HepG2 (cell line): ENCODE measurements at regions not wholly inside any gene's neighbourhood (a gene's known extent, or its start where the extent isn't known, plus 50 kb on each side); places are given as distances from the start of the nearest gene placed in this dataset.

Experiments
- ATAC-seq: fragments of 200-7000 bp; cut with Tn5 transposase; 3 replicates; pipeline ENCODE4 v1.9.1; 2020; ENCODE audit warnings: mild to moderate bottlenecking, moderate library complexity
- BruUV-seq: library from RNA; stranded (reverse); fragments of 400-500 nt; replicated peaks from 2 replicates; lab custom pipeline; 2021; lab: Mats Ljungman, UMichigan
- CTCF ChIA-PET: fragments of 300-600 bp; formaldehyde crosslinking; extraction: SDS; loops from one replicate; lab custom pipeline; 2021; ENCODE audit warnings: low total read pairs, inconsistent platforms, low intra/inter-chr PET ratio; lab: Yijun Ruan, JAX
- POLR2A ChIA-PET: fragments of 350-600 bp; sonication (Branson Sonifier 250); formaldehyde crosslinking; loops from one replicate; lab custom pipeline; 2020; ENCODE audit warnings: antibody characterized with exemption, inconsistent platforms; lab: Yijun Ruan, JAX
- DNase-seq: peaks from one replicate; pipeline ENCODE4 v3.0.0-alpha.2; 2015; ENCODE audit warnings: low spot score
- FAIRE-seq: peaks from 3 replicates; lab custom pipeline; 2011; peaks lifted over from hg19 to GRCh38; lab: Jason Lieb, UNC
- H2AFZ ChIP-seq: one replicate; pipeline ENCODE4 v1.6.1; 2011; ENCODE audit warnings: low read length, inconsistent platforms
- H3K27ac ChIP-seq: fragments of 300-600 bp; 3 replicates; pipeline ENCODE4 v1.8.0; 2011; ENCODE audit warnings: mixed run types, mild to moderate bottlenecking, mixed read lengths, low read length, inconsistent platforms; ENCODE audit not compliant: insufficient read depth; ENCODE audit errors: extremely low read length
- H3K27me3 ChIP-seq, 2 experiments: fragments of 200-600 bp in 1 of 2; 2 replicates in 1 of 2; 3 replicates in 1 of 2; pipeline versions ENCODE4 v1.6.0 to v1.8.0; 2011; ENCODE audit warnings: low read length in 2 of 2, mild to moderate bottlenecking in 2 of 2, moderate library complexity in 2 of 2, inconsistent platforms in 1 of 2; ENCODE audit not compliant: insufficient read depth in 2 of 2, control insufficient read depth in 1 of 2
- H3K36me3 ChIP-seq, 2 experiments: fragments of 200-600 bp in 1 of 2; replicated peaks in 1 of 2; 2 replicates in 1 of 2; 3 replicates in 1 of 2; pipeline versions ENCODE4 v1.5.1 to v1.8.0; 2011; ENCODE audit warnings: low read length in 2 of 2, inconsistent platforms in 1 of 2; ENCODE audit not compliant: insufficient read depth in 2 of 2, control insufficient read depth in 1 of 2
- H3K4me1 ChIP-seq: 2 replicates; pipeline ENCODE4 v1.5.1; 2012; ENCODE audit warnings: low read length, inconsistent platforms; ENCODE audit not compliant: insufficient read depth
- H3K4me2 ChIP-seq: 2 replicates; pipeline ENCODE4 v1.6.0; 2011; ENCODE audit warnings: low read depth, low read length, inconsistent platforms
- H3K4me3 ChIP-seq, 3 experiments: fragments of 200-600 bp in 1 of 3; sonication (generic), shearing (Covaris generic) in 1 of 3; replicated peaks in 1 of 3; 2 replicates each; pipeline ENCODE4 v1.5.1; 2011 to 2016; ENCODE audit warnings: low read length in 3 of 3, inconsistent platforms in 2 of 3, low read depth in 2 of 3, mild to moderate bottlenecking in 2 of 3, control low read depth in 1 of 3, mixed read lengths in 1 of 3; ENCODE audit not compliant: insufficient read depth in 1 of 3
- H3K79me2 ChIP-seq: one replicate; pipeline ENCODE4 v1.6.1; 2011; ENCODE audit warnings: low read length, inconsistent platforms; ENCODE audit not compliant: insufficient read depth
- H3K9ac ChIP-seq: 2 replicates; pipeline ENCODE4 v1.6.0; 2011; ENCODE audit warnings: mild to moderate bottlenecking, low read depth, low read length, inconsistent platforms; ENCODE audit not compliant: insufficient read depth
- H3K9me3 ChIP-seq: 2 replicates; pipeline ENCODE4 v1.5.1; 2012; ENCODE audit warnings: mild to moderate bottlenecking, low read length
- H4K20me1 ChIP-seq: 2 replicates; pipeline ENCODE4 v1.6.0; 2011; ENCODE audit warnings: inconsistent platforms, mild to moderate bottlenecking, low read length, moderate library complexity; ENCODE audit not compliant: insufficient read depth
- FOXP1 ChIP-seq, 2 experiments: fragments of 450-650 bp in 1 of 2; IDR thresholded peaks; 2 replicates each; pipeline ENCODE4 v1.6.1; 2017 to 2018; ENCODE audit warnings: antibody characterized with exemption in 1 of 2
- HDAC1 ChIP-seq: sonication (generic); formaldehyde crosslinking; IDR thresholded peaks from 2 replicates; pipeline ENCODE4 v1.5.1; 2020; ENCODE audit warnings: mild to moderate bottlenecking, missing genetic modification reagents
- HDAC6 ChIP-seq: fragments of 200-600 bp; sonication (generic); IDR thresholded peaks from 2 replicates; pipeline ENCODE4 v1.7.0; 2017; ENCODE audit warnings: mild to moderate bottlenecking, antibody characterized with exemption, low read length, low read depth
- HNRNPK ChIP-seq: fragments of 200-400 bp; formaldehyde crosslinking; IDR thresholded peaks from 2 replicates; pipeline ENCODE4 v1.6.1; 2018; ENCODE audit warnings: low read length, low read depth, moderate library complexity, mild to moderate bottlenecking; ENCODE audit not compliant: poor library complexity, severe bottlenecking
- HOXA9 ChIP-seq: sonication (generic); formaldehyde crosslinking; IDR thresholded peaks from 2 replicates; pipeline ENCODE4 v1.8.1; 2022; ENCODE audit warnings: missing genetic modification reagents, mild to moderate bottlenecking, moderate library complexity, borderline replicate concordance
- MAX ChIP-seq: IDR thresholded peaks from 2 replicates; pipeline ENCODE4 v1.6.1; 2012; ENCODE audit warnings: inconsistent platforms
- MXD4 ChIP-seq: IDR thresholded peaks from 2 replicates; pipeline ENCODE4 v1.6.1; 2016; ENCODE audit warnings: mild to moderate bottlenecking, missing biosample characterization, missing genetic modification reagents
- MYNN ChIP-seq: sonication (generic); formaldehyde crosslinking; IDR thresholded peaks from 2 replicates; pipeline ENCODE4 v1.4.0; 2020; ENCODE audit warnings: mild to moderate bottlenecking, low read depth, missing genetic modification reagents
- RFX1 ChIP-seq: fragments of 450-650 bp; IDR thresholded peaks from 2 replicates; pipeline ENCODE4 v1.6.1; 2017
- SMAD1 ChIP-seq: sonication (generic); formaldehyde crosslinking; IDR thresholded peaks from 2 replicates; pipeline ENCODE4 v1.4.0; 2020; ENCODE audit warnings: missing genetic modification reagents, low read depth, mild to moderate bottlenecking, borderline replicate concordance
- STAG1 ChIP-seq: sonication (generic); formaldehyde crosslinking; IDR thresholded peaks from 2 replicates; pipeline ENCODE4 v1.4.0; 2020; ENCODE audit warnings: missing genetic modification reagents
- TMF1 ChIP-seq: sonication (generic); formaldehyde crosslinking; IDR thresholded peaks from 2 replicates; pipeline ENCODE4 v1.8.1; 2022; ENCODE audit warnings: low read depth, missing genetic modification reagents
- TOPORS ChIP-seq: sonication (generic); formaldehyde crosslinking; IDR thresholded peaks from 2 replicates; pipeline ENCODE4 v1.8.0; 2023; ENCODE audit warnings: mild to moderate bottlenecking, missing genetic modification reagents
- ZBTB34 ChIP-seq: sonication (generic); formaldehyde crosslinking; IDR thresholded peaks from 2 replicates; pipeline ENCODE4 v1.8.0; 2022; ENCODE audit warnings: mild to moderate bottlenecking, missing genetic modification reagents
- ZNF160 ChIP-seq: sonication (generic); formaldehyde crosslinking; IDR thresholded peaks from 2 replicates; pipeline ENCODE4 v1.8.0; 2022; ENCODE audit warnings: mild to moderate bottlenecking, inconsistent platforms, missing genetic modification reagents
- ZNF207 ChIP-seq: fragments of 450-650 bp; IDR thresholded peaks from 2 replicates; pipeline ENCODE4 v1.6.1; 2016; ENCODE audit warnings: antibody characterized with exemption, borderline replicate concordance
- ZNF3 ChIP-seq: IDR thresholded peaks from 2 replicates; pipeline ENCODE4 v1.7.0; 2017; ENCODE audit warnings: inconsistent platforms
- ZNF451 ChIP-seq: sonication (generic); formaldehyde crosslinking; IDR thresholded peaks from 2 replicates; pipeline ENCODE4 v1.5.0; 2020; ENCODE audit warnings: mild to moderate bottlenecking, missing genetic modification reagents
- ZNF749 ChIP-seq: sonication (generic); formaldehyde crosslinking; IDR thresholded peaks from 2 replicates; pipeline ENCODE4 v1.8.0; 2022; ENCODE audit warnings: mild to moderate bottlenecking, missing genetic modification reagents, moderate library complexity, borderline replicate concordance
- ZNF891 ChIP-seq: sonication (generic); formaldehyde crosslinking; IDR thresholded peaks from 2 replicates; pipeline ENCODE4 v1.5.0; 2020; ENCODE audit warnings: mild to moderate bottlenecking, missing genetic modification reagents
- WGBS: methylation state at CpG from one replicate; pipeline ENCODE4 v1.1.6; 2017; ENCODE audit warnings: low lambda C conversion rate; 5-methylcytosine and 5-hydroxymethylcytosine counted together
- in situ Hi-C: cut with HindIII; loops from 2 replicates; pipeline ENCODE4 v1.10.0; 2017; ENCODE audit warnings: low pct_unique_long_range_greater_than_20kb; ENCODE audit not compliant: extremely low pct_ligation_motif_present
- intact Hi-C: fragments of 100-400 bp; cut with micrococcal nuclease; formaldehyde crosslinking; loops from one replicate; pipeline ENCODE4 v1.10.0; 2022; ENCODE audit not compliant: unreplicated experiment

GRCh38 chr6:113170454-113170853 is 686.7 kb upstream of the MARCKS start:
- Histone ChIP-seq H3K4me3 (no peak overlapping the region), H3K4me2 (no peak overlapping the region), H3K79me2 (no peaks in the 10 kb centered on the region), H3K4me1 (no peaks in the 10 kb centered on the region), H2AFZ (no peak overlapping the region), H3K27ac (no peak overlapping the region), H3K9ac (no peak overlapping the region), H4K20me1 (no peaks in the 10 kb centered on the region), H3K36me3 (no peaks in the 10 kb centered on the region), H3K9me3 (peaks cover 18% of the 10 kb centered on the region), H3K27me3 (no peaks in the 10 kb centered on the region)
- ChIA-PET POLR2A (no interaction called here), CTCF (no interaction called here)
- in situ Hi-C loops (no loop called here), intact Hi-C loops (no loop called here)
- BruUV-seq = no TSS peak
- FAIRE-seq (no peak), DNase-seq (no peak), ATAC-seq (no peak)
- WGBS = 0% methylated on average over 1 of the region's 1 CpG
- TF ChIP-seq HNRNPK (no peak), HOXA9 (CRISPR knock-in tag) (no peak), TMF1 (no peak), ZNF451 (CRISPR knock-in tag) (no peak), SMAD1 (CRISPR knock-in tag) (no peak), STAG1 (CRISPR knock-in tag) (no peak), TOPORS (no peak), ZNF3 (CRISPR knock-in tag) (no peak), MYNN (no peak), FOXP1 (IDR thresholded peaks at IDR 0.05) (no peak), FOXP1 (CRISPR knock-in tag; IDR thresholded peaks at IDR 0.05) (no peak), HDAC1 (CRISPR knock-in tag) (no peak)

- Histone ChIP-seq H3K4me1 (no peaks in the 10 kb centered on the region), H4K20me1 (no peaks in the 10 kb centered on the region), H3K27me3 (no peaks in the 10 kb centered on the region), H3K4me3 (no peak overlapping the region), H3K9ac (no peak overlapping the region), H3K27ac (no peak overlapping the region), H3K9me3 (peaks cover 18% of the 10 kb centered on the region), H3K79me2 (no peaks in the 10 kb centered on the region), H3K36me3 (no peaks in the 10 kb centered on the region), H3K4me2 (no peak overlapping the region), H2AFZ (no peak overlapping the region)
- no TSS peak for BruUV-seq
- ATAC-seq (no peak), DNase-seq (no peak), FAIRE-seq (no peak)
- POLR2A ChIA-PET = no interaction called here
- CTCF ChIA-PET = no interaction called here
- WGBS = 4% methylated on average over 3 of the region's 3 CpGs
- intact Hi-C loops (no loop called here), in situ Hi-C loops (no loop called here)
- TF ChIP-seq ZNF207 (no peak), RFX1 (no peak), HDAC6 (no peak), ZBTB34 (CRISPR knock-in tag) (no peak), MXD4 (CRISPR knock-in tag) (no peak), ZNF891 (CRISPR knock-in tag) (no peak), ZNF160 (no peak), MAX (no peak), ZNF749 (CRISPR knock-in tag) (no peak)
Measured at GRCh38 chr6:113171882-113172281, 685.3 kb upstream of the MARCKS start.
